Daoy (cell line): ENCODE measurements at regions not wholly inside any gene's neighbourhood (a gene's known extent, or its start where the extent isn't known, plus 50 kb on each side); places are given as distances from the start of the nearest gene placed in this dataset.
"Not testable (repeated sequence)": the region's sequence is repeated elsewhere in the genome, so short reads cannot be mapped to it uniquely, and the experiment has no call there.

Experiments used
- DNase-seq: peaks from one replicate; pipeline ENCODE4 v3.0.0-alpha.2; 2015; ENCODE audit warnings: low read depth

DNA sequence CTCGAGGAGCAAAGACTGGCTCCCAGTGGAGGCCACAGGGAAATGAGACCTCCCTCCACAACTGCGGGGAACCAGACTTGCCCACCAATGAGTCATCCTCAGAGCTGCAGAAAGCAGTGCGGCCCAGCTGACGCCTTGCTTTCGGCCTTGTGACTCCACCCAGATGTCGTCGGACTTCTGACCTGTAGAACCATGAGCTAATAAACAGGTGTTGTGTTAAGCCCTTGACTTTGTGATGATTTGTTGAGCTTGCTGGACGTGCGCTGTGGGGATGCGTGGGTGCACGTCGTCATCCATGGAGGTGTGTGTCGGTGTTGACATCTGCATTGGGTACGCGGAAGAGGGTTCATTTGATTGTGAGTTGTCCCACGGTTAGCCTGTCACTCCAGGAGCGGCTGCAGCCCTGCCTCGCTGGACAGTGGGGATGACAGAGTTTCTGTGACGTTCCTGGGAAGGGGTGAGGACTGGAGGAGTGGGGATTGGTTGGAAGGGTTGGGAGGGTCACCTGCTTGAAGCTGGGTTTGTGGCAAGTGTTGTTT, 154.1 kb downstream of the SH3BP4 start:
- peak; percentile 19 for DNase-seq

- peak; percentile 75 for DNase-seq
These were observed 155.2 kb downstream of the SH3BP4 start for GRCh38 chr2:235106874-235107639.

GRCh38 chr2:235107640-235107951, 155.8 kb downstream of the SH3BP4 start:
- DNase-seq: no peak

DNA sequence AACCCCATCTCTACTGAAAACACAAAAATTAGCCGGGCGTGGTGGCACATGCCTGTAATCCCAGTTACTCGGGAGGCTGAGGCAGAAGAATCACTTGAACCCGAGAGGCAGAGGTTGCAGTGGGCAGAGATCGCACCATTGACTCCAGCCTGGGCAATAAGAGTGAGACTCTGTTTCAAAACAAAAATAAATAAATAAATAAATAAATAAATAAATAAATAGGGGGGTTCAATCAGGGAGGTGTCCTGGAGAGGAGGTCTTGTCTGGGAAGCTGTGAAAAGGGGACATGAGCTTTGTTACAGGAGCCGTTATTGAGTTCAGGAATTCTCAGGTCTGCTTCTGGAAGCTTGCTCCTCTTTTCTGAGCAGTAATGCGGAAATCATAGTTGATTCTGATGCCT, 157.7 kb downstream of the SH3BP4 start:
- DNase-seq: not testable (repeated sequence)

DNA sequence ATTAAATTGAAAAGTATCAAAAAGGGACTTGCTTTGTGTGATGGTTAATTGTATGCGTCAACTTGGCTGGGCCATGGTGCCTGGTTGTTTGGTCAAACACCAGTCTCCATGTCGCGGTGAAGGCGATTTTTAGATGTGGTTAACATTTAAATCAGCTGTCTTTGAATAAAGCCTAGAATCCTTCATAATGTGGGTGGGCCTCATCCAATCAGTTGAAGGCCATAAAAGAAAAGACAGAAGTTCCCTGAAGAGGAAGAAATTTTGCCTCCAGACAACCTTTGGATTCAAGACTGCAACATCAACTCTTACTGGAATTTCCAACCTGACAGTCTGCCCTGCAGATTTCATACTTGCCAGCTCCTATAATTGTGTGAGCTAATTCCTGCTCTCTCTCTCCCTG, 160.5 kb downstream of the SH3BP4 start:
- no peak for DNase-seq

- no peak for DNase-seq
These were observed 162.0 kb downstream of the SH3BP4 start for GRCh38 chr2:235113854-235114253.

DNA sequence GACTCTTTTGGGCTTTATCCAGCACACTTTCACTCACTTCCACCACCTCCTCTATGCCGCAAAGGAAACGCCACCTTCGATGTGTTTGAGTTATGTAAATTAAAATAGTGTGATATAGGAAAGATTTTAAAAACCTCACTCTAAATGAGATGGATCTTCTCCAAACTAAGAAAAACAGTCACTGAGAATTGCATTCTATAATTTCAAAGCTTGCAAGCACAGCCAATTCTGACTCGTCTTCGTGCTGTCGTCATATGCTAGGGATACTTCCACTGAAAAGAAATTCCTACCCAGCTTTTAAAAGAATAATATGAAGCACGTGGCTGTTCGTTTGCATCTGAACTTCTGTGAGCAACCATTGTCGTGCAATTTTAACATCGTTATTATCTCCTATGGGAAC, 162.5 kb downstream of the SH3BP4 start:
- DNase-seq: no peak

GRCh38 chr2:235115521-235115920, 163.7 kb downstream of the SH3BP4 start:
- no peak for DNase-seq

DNA sequence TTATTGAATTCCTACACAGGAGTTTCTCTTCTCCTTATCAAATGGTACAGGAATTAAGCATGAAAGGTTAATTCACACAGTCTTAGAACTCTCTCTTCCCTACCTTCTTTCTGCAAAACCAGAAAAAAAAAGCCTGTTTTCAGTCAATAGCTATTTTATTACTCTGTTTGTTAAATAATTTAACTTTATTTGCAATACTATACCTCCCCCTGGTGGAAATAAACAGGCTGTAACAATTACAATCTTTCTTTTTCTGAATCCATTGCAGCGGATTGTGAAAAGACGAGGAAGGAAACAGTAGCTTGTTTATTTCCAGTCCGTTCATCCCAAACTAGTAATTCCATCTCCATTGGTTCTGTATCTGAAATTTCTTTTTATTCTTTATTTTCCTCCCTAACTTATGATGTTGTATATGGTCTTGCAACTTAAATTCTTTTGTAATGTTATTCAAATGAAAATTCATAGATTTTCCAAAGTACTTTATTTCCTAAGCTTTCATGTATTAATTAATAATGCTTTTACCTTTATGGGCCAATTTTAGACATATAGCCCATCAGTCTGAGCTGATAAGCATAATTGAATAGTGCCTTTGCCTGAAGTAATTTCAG, 165.2 kb downstream of the SH3BP4 start:
- no peak for DNase-seq

GRCh38 chr2:235126768-235127167, 175.0 kb downstream of the SH3BP4 start:
- no peak for DNase-seq

DNA sequence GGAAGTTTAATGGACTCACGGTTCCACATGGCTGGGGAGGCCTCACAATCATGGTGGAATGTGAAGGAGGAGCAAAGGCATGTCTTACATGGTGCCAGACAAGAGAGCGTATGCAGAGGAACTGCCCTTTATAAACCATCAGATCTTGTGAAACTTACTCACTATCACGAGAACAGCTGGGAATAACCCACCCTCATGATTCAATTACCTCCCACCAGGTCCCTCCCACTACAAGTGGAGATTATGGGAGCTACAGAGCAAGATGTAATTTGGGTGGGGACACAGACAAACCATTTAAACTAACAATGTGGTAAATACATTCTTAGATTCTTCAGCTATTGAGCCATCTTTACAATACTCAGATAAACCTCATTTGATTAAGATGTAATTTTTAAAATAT, 176.1 kb downstream of the SH3BP4 start:
- DNase-seq: no peak

- no peak for DNase-seq
These were observed 178.0 kb downstream of the SH3BP4 start for GRCh38 chr2:235129850-235130249.

- DNase-seq: no peak
These were observed 179.8 kb downstream of the SH3BP4 start for GRCh38 chr2:235131334-235132305.

DNA sequence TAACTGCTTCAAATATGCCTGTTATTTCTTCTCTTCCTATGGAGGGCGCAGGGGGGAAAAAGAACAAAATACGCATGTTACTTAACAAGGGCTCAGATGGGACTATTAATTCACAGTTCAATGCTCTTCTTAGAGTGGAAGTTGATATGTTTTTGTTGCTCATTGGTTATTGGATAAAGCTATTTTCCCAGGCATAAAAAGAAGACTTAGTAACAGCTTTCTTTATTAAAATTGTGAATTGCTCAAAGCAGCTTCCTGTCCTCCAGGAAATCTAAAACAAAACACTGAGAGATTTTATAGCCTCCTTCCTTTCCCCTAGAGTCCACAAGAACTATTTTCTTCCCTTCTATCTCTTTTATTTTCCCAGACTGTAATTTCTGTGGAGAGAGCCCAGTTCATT, 180.8 kb downstream of the SH3BP4 start:
- no peak for DNase-seq

DNA sequence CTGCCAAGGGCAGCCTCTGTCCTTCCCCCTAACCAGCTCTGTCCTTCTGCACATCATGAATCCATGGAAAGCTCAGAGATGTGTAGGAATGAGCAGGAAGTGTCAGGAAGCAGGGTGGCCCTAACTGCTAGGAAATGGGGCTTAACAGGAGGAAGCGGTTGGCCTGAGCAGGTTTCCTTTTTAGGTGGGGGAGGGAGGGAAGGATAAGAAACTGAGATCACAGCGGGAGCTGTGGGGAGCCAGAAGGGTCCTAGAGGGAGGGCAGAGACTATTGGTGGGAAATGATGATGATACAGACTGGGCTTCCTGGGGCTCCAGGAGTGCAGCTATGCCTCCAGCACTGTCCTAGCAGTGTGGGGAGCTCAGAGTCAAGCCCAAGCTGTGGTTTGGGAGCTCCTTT, 182.0 kb downstream of the SH3BP4 start:
- DNase-seq: no peak

- no peak for DNase-seq
These were observed 182.6 kb downstream of the SH3BP4 start for GRCh38 chr2:235134420-235134819.

GRCh38 chr2:235135195-235135965, 183.6 kb downstream of the SH3BP4 start:
- DNase-seq: no peak

DNA sequence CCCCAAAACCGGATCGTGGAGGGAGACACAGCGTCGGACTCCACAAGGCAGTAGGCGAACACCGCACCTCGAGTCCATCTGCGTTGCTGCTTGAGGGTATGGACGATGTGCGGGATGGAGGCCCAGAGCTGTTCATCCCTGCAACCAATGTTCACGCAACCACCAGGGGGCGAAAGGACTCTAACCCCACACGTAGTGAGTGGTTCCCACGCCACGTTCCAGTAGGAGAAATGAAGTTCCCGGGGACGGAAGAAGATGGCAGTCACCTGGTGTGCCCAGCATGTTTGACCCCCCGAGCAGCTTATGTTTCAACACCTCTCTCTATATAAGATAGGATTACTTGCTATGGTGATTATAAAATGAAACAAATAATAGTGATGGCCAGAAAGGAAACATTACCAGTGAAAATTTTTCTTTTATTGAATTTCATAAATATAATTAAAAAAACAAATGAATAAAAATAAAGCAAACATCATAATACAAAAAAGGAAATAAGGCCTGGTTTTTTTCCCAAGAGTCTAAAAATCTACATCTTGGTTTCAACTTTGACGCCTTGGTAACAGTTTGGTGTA, 184.3 kb downstream of the SH3BP4 start:
- DNase-seq: peak; percentile 86

DNA sequence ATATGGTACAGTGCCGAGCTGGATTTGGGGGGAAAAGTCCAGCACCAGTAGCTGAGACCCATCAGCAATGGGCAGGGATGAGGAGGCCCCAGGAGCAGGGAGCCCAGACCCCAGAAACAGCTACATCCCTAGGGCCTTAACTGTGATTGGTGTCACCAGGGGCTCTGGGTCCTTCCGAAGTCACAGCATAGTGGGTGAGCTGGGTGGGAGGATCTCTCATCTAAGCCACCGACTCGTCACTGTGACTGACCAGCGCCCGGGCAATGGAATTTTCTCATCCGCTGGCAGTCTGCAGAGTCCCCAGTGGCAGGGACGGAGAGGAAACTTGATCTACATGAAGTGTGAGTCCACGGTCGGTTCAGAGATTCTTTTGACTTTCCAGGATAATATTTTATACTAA, 186.5 kb downstream of the SH3BP4 start:
- DNase-seq: no peak

DNA sequence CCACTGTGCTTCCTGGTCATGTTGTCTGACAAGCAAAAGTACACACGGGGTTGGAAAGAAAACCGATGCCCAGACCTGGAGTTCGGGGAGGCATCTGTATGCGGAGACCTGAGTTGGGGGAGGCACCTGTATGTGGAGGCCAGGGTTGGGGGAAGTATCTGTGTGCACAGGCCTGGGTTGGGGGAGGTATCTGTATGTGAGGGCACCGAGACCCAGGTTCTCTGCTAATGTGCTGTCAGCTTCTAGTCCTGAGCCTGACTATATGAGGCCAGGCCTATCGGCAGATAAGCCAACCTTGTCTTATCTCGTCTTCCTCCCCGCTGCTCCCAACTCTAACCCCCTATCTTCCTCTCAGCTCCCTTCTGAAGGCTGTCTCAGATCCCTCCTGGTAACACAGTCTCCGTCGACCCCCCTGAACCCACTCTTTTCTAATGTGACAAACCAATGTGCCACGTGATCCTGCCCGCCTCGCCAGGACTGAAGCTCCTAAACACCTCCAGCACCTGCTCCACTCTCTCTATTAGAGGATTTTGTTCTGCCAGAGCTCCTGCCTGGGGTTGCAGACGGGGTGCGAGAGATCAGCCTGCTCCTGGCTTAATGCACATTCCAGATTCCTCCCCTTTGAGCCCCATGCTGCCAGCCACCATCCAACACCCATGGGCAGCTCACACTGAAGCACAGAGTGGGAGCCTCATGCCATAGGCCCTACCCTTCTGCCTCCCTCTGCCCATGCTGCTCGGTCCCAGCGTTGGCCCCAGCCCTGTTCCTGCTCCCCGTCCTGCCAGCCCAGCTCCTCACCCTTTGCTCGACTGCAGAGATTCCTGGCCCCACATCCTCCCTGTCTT, 188.4 kb downstream of the SH3BP4 start:
- no peak for DNase-seq

DNA sequence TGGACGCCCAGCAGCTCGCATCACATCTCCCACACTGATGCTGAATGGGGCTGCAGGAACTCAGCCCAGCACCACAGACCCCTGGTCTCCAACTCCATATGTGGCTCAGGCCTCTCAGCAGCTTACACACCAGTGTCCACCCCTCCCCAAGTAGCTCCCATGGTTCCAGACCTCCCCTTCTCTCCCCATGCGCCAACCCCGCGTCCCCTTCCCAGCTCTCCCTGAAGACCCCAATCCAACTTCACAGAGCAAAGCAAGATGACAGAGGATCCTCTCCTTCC, 188.9 kb downstream of the SH3BP4 start:
- DNase-seq: no peak
